ENCODE measurements at regions not wholly inside any gene's neighbourhood (a gene's known extent, or its start where the extent isn't known, plus 50 kb on each side); places are given as distances from the start of the nearest gene placed in this dataset.
"Not testable (repeated sequence)": the region's sequence is repeated elsewhere in the genome, so short reads cannot be mapped to it uniquely, and the experiment has no call there.

DNA sequence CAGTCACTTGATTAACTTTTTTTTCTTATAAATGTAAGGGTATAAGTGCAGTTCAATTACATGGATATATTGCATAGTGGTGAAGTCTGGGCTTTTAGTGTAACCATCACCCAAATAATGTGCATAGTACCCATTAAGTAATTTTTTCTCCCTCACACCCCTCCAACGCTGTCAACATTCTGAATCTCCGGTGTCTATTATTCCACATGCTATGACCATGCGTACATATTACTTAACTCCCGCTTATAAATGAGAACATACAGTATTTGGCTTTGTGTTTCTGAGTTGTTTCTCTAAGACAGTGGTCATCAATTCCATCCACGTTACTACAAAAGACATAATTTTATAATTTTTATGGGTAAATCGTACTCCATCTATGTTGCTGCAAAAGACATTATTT is 1191.1 kb downstream of the NCAM2 start:
- DNase-seq (ENCODE audit: low spot score): no peak

DNA sequence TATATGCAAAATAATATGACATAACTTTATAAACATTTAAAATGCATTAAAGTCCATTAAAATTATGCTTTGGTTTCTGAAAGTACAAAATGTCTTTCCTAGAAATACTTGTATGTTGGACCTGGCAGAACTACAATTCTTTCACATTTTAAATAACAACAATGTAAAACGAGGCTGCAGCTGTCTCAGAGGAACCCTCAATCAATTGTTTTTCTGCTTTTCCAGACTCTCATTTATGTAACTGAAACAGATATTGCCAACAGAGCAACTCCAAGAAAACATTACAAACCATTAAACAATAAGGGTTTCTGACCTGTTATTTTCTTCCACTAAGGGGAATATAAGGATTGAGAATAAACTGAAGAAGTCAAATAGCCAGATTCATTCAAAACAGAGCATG is 1193.4 kb downstream of the NCAM2 start:
- DNase-seq (ENCODE audit: low spot score): no peak

DNA sequence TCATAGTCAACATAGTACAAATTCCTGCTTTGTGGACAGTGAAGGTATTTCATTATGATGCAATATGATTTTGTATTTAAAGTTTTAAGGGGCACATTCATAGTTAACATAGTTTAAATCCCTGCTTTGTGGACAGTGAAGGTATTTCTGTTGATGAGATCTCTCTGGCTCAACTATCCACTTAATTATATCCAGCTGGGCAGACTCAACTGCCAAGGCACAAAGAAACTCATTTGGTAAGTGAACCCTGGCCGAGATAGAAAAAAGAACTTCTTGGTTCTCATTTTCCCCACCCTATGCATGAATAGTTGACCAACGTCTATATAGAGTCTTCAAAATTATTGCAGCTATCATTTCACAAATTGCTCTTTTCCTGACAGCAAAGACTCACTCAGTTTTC is 1194.6 kb downstream of the NCAM2 start:
- DNase-seq (ENCODE audit: low spot score): no peak

DNA sequence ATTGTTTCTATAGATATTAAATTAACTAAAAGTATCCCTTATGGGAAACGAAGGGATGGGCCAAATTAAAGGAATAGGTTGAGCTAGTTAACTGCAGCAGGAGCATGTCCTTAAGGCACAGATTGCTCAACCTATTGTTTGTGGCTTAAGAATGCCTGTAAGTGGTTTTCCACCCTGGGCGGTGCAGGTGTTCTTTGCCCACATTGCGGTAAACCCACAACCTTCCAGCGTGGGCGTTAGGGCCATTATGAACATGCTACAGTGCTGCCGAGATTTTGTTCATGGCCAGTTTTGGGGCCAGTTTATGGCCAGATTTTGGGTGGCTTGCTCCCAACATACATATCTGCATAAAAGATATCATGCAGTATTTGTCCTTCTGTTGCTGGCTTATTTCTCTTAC is 1196.8 kb downstream of the NCAM2 start:
- DNase-seq (ENCODE audit: low spot score): not testable (repeated sequence)

GRCh38 chr21:22200378-22201092 is 1202.3 kb downstream of the NCAM2 start:
- DNase-seq (ENCODE audit: low spot score): no peak

GRCh38 chr21:22201126-22201525 is 1202.9 kb downstream of the NCAM2 start:
- DNase-seq (ENCODE audit: low spot score): no peak

- no peak for DNase-seq (ENCODE audit: low spot score)
Measured at GRCh38 chr21:22201669-22202068, 1203.5 kb downstream of the NCAM2 start.

GRCh38 chr21:22209304-22209700 is 1211.1 kb downstream of the NCAM2 start:
- no peak for DNase-seq (ENCODE audit: low spot score)

GRCh38 chr21:22211943-22212342 is 1213.7 kb downstream of the NCAM2 start:
- no peak for DNase-seq (ENCODE audit: low spot score)

GRCh38 chr21:22223385-22223784 is 1225.2 kb downstream of the NCAM2 start:
- no peak for DNase-seq (ENCODE audit: low spot score)

- no peak for DNase-seq (ENCODE audit: low spot score)
Measured at GRCh38 chr21:22224261-22224660, 1226.1 kb downstream of the NCAM2 start.

DNA sequence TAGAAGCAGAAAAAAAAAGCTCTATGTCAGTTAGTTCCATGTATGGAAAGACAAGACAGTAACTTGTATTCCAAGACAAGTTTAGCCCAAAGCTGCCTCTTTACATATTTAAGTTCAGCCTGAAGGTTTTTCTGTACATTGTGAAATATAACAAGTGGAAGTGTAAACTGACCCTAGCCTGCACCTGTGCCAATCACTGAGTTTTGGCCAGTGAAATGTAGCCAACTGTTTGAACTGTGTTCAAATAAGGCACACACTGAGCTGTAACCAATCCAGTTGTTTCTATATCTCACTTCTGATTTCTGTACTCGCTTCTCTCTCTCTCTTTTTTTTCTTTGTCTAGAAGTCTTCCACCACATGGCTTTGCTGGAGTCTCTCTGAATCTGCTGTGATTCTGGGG is 1227.1 kb downstream of the NCAM2 start:
- DNase-seq (ENCODE audit: low spot score): no peak

- no peak for DNase-seq (ENCODE audit: low spot score)
Measured at GRCh38 chr21:22231013-22231412, 1232.8 kb downstream of the NCAM2 start.

DNA sequence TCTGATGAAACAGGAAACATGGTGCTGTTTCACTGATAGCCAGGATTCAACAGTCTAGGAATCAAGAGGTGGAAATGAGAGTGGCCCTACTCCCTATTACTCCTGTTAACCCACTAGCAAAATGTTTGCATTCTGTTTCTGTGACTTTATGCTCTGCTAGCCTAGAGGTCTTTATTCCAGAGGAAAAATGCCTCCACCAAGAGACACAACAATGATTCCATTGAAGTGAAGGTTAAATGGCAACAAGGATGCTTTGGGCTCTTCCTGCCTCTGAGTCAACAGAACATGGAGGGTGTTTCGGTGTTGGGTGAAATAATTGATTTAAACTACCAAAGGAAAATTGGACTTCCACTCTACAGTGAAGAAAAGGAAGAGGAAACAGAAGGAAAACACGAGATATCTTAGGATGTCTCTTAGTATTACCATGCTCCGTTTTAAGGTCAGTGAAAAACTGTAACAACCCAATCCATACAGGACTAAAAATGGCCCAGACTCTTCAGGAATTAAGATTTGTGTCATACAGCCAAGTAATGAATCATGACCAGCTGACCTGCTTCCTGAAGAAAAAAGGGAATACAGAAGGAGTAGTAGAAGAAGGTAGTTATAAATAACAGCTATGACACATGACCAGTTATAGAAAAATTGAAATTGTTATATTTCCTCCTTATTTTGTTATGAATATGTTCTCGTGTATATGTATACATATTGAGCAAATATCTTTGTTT is 1237.8 kb downstream of the NCAM2 start:
- no peak for DNase-seq (ENCODE audit: low spot score)

- DNase-seq (ENCODE audit: low spot score): no peak
Measured at GRCh38 chr21:22244516-22244915, 1246.3 kb downstream of the NCAM2 start.

DNA sequence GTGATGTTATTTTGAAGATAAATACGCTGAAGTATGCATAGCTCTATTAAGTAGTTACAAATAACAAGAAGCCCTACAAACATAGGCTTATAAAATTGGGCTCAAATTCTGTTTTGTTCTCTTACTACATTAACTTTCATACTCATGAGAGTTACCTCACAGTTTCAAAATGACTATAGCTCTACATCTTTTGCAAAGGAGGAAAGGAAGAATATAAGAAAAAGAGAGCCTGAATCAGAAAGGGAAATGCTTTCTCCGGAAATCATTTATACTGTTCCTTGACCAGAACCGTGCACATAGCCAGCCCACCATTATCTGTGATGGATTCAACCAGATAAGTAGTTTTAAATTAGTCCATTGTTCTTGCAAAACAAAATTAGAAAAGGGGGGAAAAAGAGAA is 1252.1 kb downstream of the NCAM2 start:
- no peak for DNase-seq (ENCODE audit: low spot score)

- no peak for DNase-seq (ENCODE audit: low spot score)
Measured at GRCh38 chr21:22253761-22254160, 1255.6 kb downstream of the NCAM2 start.

GRCh38 chr21:22258821-22259220 is 1260.6 kb downstream of the NCAM2 start:
- DNase-seq (ENCODE audit: low spot score): no peak

DNA sequence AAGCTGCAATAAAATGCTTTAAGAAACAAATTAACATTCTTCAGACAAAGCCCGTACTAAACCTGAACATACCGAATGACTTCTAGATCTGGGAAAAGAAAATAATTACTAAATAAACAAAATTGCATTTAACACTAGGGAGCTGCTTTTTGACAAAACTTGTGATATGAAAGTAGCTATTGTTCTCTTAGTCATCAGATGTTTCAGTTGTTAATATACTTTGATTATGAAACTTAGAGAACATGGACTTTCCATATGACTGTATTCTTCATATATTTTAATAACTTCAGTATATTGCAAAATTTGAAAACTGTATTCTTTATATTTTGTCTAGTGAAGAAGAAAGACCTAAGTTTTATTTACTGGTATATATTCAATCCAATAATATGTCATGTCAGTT is 1262.1 kb downstream of the NCAM2 start:
- no peak for DNase-seq (ENCODE audit: low spot score)

- no peak for DNase-seq (ENCODE audit: low spot score)
Measured at GRCh38 chr21:22263890-22264289, 1265.7 kb downstream of the NCAM2 start.

DNA sequence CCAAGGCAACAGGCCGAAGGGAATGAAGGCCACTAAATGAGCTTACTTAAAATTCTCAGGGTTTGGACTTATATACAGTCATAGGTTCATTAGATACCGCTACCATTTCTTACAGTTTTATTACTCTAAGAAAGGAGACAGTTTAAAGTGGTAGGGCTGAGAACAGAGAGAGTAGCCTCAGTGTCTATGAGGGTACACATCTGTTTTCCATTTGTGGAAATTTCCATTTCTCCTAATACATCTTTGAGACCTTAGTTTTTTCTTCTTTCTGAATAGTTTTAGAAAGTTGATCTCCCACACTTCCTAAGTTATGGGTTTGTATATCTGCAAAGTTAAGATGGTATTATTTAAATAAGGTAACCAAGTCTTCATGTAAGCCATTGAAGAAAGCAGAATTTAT is 1279.1 kb downstream of the NCAM2 start:
- DNase-seq (ENCODE audit: low spot score): no peak

DNA sequence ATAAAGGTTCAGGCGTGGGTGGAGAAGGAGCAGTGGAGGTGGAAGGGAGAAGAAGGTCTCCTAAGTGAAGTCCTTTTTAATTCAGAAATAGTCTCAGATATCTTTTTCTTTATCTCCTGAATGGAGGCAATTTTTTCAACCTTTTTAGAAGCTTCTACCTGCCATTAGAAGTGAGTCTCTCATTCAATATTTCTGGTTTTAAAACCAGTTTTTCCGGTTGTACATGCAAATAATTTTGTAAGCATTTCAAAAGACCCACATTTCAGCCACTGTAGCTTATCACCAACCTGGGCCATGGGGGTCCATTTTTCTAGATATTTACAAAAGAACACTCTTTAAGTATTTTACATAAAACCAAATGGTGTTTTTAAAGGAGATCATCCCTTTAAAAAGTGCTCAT is 1280.2 kb downstream of the NCAM2 start:
- DNase-seq (ENCODE audit: low spot score): no peak

- DNase-seq (ENCODE audit: low spot score): no peak
Measured at GRCh38 chr21:22280851-22281250, 1282.6 kb downstream of the NCAM2 start.
